GM23338 (cell line): ENCODE measurements at regions not wholly inside any gene's neighbourhood (a gene's known extent, or its start where the extent isn't known, plus 50 kb on each side); places are given as distances from the start of the nearest gene placed in this dataset.

ENCODE experiments used
- ATAC-seq: fragments of 200-7000 bp; cut with Tn5 transposase; 3 replicates; pipeline ENCODE4 v1.9.1; 2020
- DNase-seq: peaks from one replicate; pipeline ENCODE4 v3.0.0-alpha.2; 2015; ENCODE audit warnings: low spot score
- H2AFZ ChIP-seq: fragments of 200-600 bp; sonication (generic); 2 replicates; pipeline ENCODE4 v1.8.0; 2016; ENCODE audit warnings: antibody characterized with exemption, mild to moderate bottlenecking, moderate library complexity
- H3F3A ChIP-seq: fragments of 200-600 bp; sonication (generic); replicated peaks from 2 replicates; pipeline ENCODE4 v1.8.0; 2017; ENCODE audit warnings: antibody characterized with exemption, mixed run types, low read depth
- H3K27ac ChIP-seq: fragments of 200-600 bp; sonication (generic); 2 replicates; pipeline ENCODE4 v1.6.1; 2016; ENCODE audit warnings: low read depth
- H3K27me3 ChIP-seq: fragments of 200-600 bp; sonication (generic); 2 replicates; pipeline ENCODE4 v1.8.0; 2016; ENCODE audit warnings: mild to moderate bottlenecking, mixed run types, moderate library complexity; ENCODE audit not compliant: insufficient read depth
- H3K36me3 ChIP-seq: fragments of 200-600 bp; sonication (generic); 2 replicates; pipeline ENCODE4 v1.8.0; 2016; ENCODE audit warnings: mild to moderate bottlenecking; ENCODE audit not compliant: insufficient read depth
- H3K4me1 ChIP-seq: fragments of 200-600 bp; sonication (generic); 2 replicates; pipeline ENCODE4 v1.8.0; 2016; ENCODE audit warnings: mild to moderate bottlenecking, moderate library complexity; ENCODE audit not compliant: insufficient read depth
- H3K4me2 ChIP-seq: fragments of 200-600 bp; sonication (generic); 2 replicates; pipeline ENCODE4 v1.7.1; 2017; ENCODE audit warnings: mixed run types
- H3K4me3 ChIP-seq: fragments of 200-600 bp; sonication (generic); 2 replicates; pipeline ENCODE4 v1.6.1; 2016; ENCODE audit warnings: mixed run types
- H3K79me2 ChIP-seq: fragments of 200-600 bp; sonication (generic); replicated peaks from 2 replicates; pipeline ENCODE4 v1.8.0; 2017; ENCODE audit warnings: mild to moderate bottlenecking; ENCODE audit not compliant: insufficient read depth
- H3K9me2 ChIP-seq: fragments of 200-600 bp; sonication (generic); 2 replicates; pipeline ENCODE4 v1.8.0; 2017; ENCODE audit not compliant: insufficient read depth
- H4K20me1 ChIP-seq: fragments of 200-600 bp; sonication (generic); replicated peaks from 2 replicates; pipeline ENCODE4 v1.8.0; 2017; ENCODE audit warnings: mild to moderate bottlenecking; ENCODE audit not compliant: insufficient read depth
- H3K27ac Mint-ChIP-seq: 2 replicates; pipeline ENCODE4 v1.8.0; 2020; ENCODE audit warnings: inconsistent platforms, mild to moderate bottlenecking, moderate library complexity, mixed read lengths
- H3K27me3 Mint-ChIP-seq: 3 replicates; pipeline ENCODE4 v1.8.0; 2022; ENCODE audit warnings: low read depth, mild to moderate bottlenecking, moderate library complexity, mixed read lengths, inconsistent platforms; ENCODE audit not compliant: insufficient read depth, poor library complexity
- H3K36me3 Mint-ChIP-seq: 3 replicates; pipeline ENCODE4 v1.8.0; 2021; ENCODE audit warnings: low read depth, mild to moderate bottlenecking, inconsistent platforms, moderate library complexity, mixed read lengths
- H3K4me1 Mint-ChIP-seq: 3 replicates; pipeline ENCODE4 v1.8.0; 2020; ENCODE audit warnings: mild to moderate bottlenecking, inconsistent platforms, mixed read lengths
- H3K4me3 Mint-ChIP-seq: 3 replicates; pipeline ENCODE4 v1.8.0; 2021; ENCODE audit warnings: moderate library complexity, mild to moderate bottlenecking, inconsistent platforms, mixed read lengths
- H3K9me3 Mint-ChIP-seq: 3 replicates; pipeline ENCODE4 v1.8.0; 2020; ENCODE audit warnings: moderate library complexity, mild to moderate bottlenecking, inconsistent platforms, mixed read lengths
- CREB1 ChIP-seq: fragments of 250-450 bp; sonication (Bioruptor Pico); IDR thresholded peaks from 2 replicates; pipeline ENCODE4 v1.5.0; 2020; ENCODE audit warnings: low read depth, mild to moderate bottlenecking, moderate library complexity
- EZH2 ChIP-seq: fragments of 200-600 bp; sonication (generic); IDR thresholded peaks from one replicate; pipeline ENCODE4 v1.8.0; 2017; ENCODE audit warnings: antibody characterized with exemption, mild to moderate bottlenecking, low read depth; ENCODE audit not compliant: unreplicated experiment
- EZH2phosphoT487 ChIP-seq: fragments of 200-600 bp; sonication (generic); IDR thresholded peaks from one replicate; pipeline ENCODE4 v1.8.1; 2018; ENCODE audit warnings: antibody characterized with exemption; ENCODE audit not compliant: unreplicated experiment
- NANOG ChIP-seq: IDR thresholded peaks from 2 replicates; pipeline ENCODE4 v1.6.1; 2016; ENCODE audit warnings: antibody characterized with exemption, borderline replicate concordance
- POLR2AphosphoS5 ChIP-seq: IDR thresholded peaks from 2 replicates; pipeline ENCODE4 v1.6.1; 2016; ENCODE audit warnings: antibody characterized with exemption, low read depth
- STAT1 ChIP-seq: IDR thresholded peaks from one replicate; pipeline ENCODE4 v1.6.1; 2016; ENCODE audit warnings: antibody characterized with exemption; ENCODE audit not compliant: unreplicated experiment
- ZNF331 ChIP-seq: fragments of 250-450 bp; sonication (Bioruptor Pico); IDR thresholded peaks from 2 replicates; pipeline ENCODE4 v1.5.0; 2020; ENCODE audit warnings: low read depth, mild to moderate bottlenecking, moderate library complexity
- ZNF462 ChIP-seq: fragments of 250-450 bp; sonication (Bioruptor Pico); IDR thresholded peaks from 2 replicates; pipeline ENCODE4 v1.5.0; 2020; ENCODE audit warnings: mild to moderate bottlenecking, moderate library complexity

DNA sequence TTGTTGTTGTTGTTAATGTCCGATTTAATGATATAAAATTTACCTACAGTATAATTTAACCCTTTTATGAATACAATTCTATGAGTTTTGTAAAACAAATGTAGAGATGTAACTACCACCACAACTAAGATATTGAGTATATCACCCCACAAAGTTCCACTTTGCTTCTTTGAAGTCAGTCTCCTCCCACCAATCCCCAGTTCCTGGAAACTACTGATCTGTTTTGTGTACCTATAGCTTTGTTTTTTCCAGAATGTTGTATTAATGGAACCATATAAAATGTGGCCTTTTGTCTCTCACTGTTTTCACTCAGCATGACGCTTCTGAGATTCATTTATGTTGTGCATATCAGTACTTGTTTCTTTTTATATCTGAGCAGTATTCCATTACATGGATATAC lies 52.3 kb upstream of the FAM9C start (continued):
- TF ChIP-seq EZH2 (no peak), ZNF462 (CRISPR knock-in tag) (no peak), CREB1 (CRISPR knock-in tag) (no peak), EZH2phosphoT487 (no peak)

DNA sequence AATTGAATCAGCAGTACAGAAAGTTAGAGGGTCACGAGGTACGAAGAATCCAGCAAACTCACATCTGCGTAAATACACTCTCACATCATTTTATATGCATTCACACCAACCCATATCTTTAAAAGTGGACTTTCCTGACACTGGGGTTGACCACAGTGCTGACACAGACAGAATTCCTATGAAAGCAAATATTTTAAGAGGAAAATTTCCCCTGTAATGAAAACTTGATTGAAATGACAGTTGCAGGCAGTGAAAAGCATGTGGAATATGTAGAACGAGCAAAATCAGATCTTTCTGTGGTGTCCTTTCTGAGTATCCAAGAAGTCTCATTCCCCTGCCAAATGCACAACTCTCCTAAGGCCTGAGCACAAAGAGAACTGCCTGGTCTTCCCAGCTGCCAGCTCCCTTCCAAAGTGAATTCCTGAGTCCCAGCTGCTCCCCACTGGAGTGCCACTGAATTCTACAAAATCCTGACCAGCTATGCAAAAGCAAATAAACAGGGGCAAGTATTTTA lies 50.5 kb upstream of the FAM9C start:
- peaks cover 3% of the 10 kb centered on the region for H3K27me3 Mint-ChIP-seq
- Histone ChIP-seq H4K20me1 (no peaks in the 10 kb centered on the region), H3K79me2 (no peaks in the 10 kb centered on the region), H3F3A (no peaks in the 10 kb centered on the region), H3K4me1 (no peaks in the 10 kb centered on the region), H3K36me3 (no peaks in the 10 kb centered on the region), H3K4me3 (no peak overlapping the region), H3K4me2 (no peak overlapping the region), H3K9me2 (no peaks in the 10 kb centered on the region), H3K27me3 (no peaks in the 10 kb centered on the region), H3K27ac (no peak overlapping the region), H2AFZ (no peak overlapping the region)
- ATAC-seq (no peak), DNase-seq (no peak)
- no peak overlapping the region; the same call in 1 of the 2 replicates for H3K27ac Mint-ChIP-seq
- H3K4me3 Mint-ChIP-seq: no peak overlapping the region
- no peaks in the 10 kb centered on the region for H3K36me3 Mint-ChIP-seq
- no peaks in the 10 kb centered on the region for H3K4me1 Mint-ChIP-seq
- peaks cover 2% of the 10 kb centered on the region; the same call in 2 of the 3 replicates for H3K9me3 Mint-ChIP-seq
- TF ChIP-seq STAT1: no peak
- no peak for TF ChIP-seq POLR2AphosphoS5
- TF ChIP-seq ZNF462 (CRISPR knock-in tag): no peak
- TF ChIP-seq EZH2phosphoT487: no peak
- TF ChIP-seq NANOG: no peak
- no peak for TF ChIP-seq ZNF331 (CRISPR knock-in tag)
